ENCODE measurements at regions not wholly inside any gene's neighbourhood (a gene's known extent, or its start where the extent isn't known, plus 50 kb on each side); places are given as distances from the start of the nearest gene placed in this dataset.

- ChIA-PET POLR2A (no interaction called here), CTCF (no interaction called here)
- TF ChIP-seq AR (CRISPR knock-in tag; IDR thresholded peaks at IDR 0.05) = no peak
- TF ChIP-seq HMGA2 (CRISPR knock-in tag; IDR thresholded peaks at IDR 0.05) = no peak
- no peak for TF ChIP-seq OVOL2 (CRISPR knock-in tag; IDR thresholded peaks at IDR 0.05; ENCODE audit: borderline replicate concordance)
- no peak for TF ChIP-seq GRHL2 (CRISPR knock-in tag; IDR thresholded peaks at IDR 0.05; ENCODE audit: insufficient replicate concordance, severe bottlenecking)
- TF ChIP-seq TEAD1 (CRISPR knock-in tag; IDR thresholded peaks at IDR 0.05) = no peak
- TF ChIP-seq KAT7 (CRISPR knock-in tag; IDR thresholded peaks at IDR 0.05; ENCODE audit: borderline replicate concordance) = no peak
- TF ChIP-seq ZNF317 (CRISPR knock-in tag; IDR thresholded peaks at IDR 0.05; ENCODE audit: borderline replicate concordance, low read depth) = no peak
- no peak for TF ChIP-seq NFATC4 (CRISPR knock-in tag; IDR thresholded peaks at IDR 0.05)
- TF ChIP-seq MYBL2 (CRISPR knock-in tag; IDR thresholded peaks at IDR 0.05) = no peak
- no peak for TF ChIP-seq PRDM15 (CRISPR knock-in tag; IDR thresholded peaks at IDR 0.05)
- no peak for TF ChIP-seq ZMAT4 (CRISPR knock-in tag; IDR thresholded peaks at IDR 0.05)
- TF ChIP-seq RELA (CRISPR knock-in tag; IDR thresholded peaks at IDR 0.05; ENCODE audit: borderline replicate concordance) = no peak
- TF ChIP-seq TCF7 (CRISPR knock-in tag; IDR thresholded peaks at IDR 0.05; ENCODE audit: low read depth) = no peak
- no peak for TF ChIP-seq E2F4 (CRISPR knock-in tag; IDR thresholded peaks at IDR 0.05; ENCODE audit: borderline replicate concordance, low read depth)
- TF ChIP-seq MXD4 (CRISPR knock-in tag; IDR thresholded peaks at IDR 0.05; ENCODE audit: borderline replicate concordance) = no peak
- no peak for TF ChIP-seq FOXP1 (CRISPR knock-in tag; IDR thresholded peaks at IDR 0.05; ENCODE audit: borderline replicate concordance)
- no peak for TF ChIP-seq ATF3 (CRISPR knock-in tag; conservative IDR thresholded peaks at IDR 0.05)
- no peak for TF ChIP-seq ZNF263 (CRISPR knock-in tag; IDR thresholded peaks at IDR 0.05; ENCODE audit: low read depth)
- Mint-ChIP-seq H3K4me3 (no peak overlapping the region), H3K36me3 (peaks cover 52% of the 10 kb centered on the region), H3K4me1 (no peaks in the 10 kb centered on the region), H3K27ac (no peak overlapping the region), H3K9me3 (peaks cover 42% of the 10 kb centered on the region), H3K27me3 (ENCODE audit: low read depth) (peaks cover 19% of the 10 kb centered on the region)
- ATAC-seq (no peak), DNase-seq (ENCODE audit: low spot score) (no peak)
These were observed 155.2 kb upstream of the ALG10B start for GRCh38 chr12:38161123-38162000.

All from WTC11 (cell line).